Suprapubic skin (tissue), 3 donors: ENCODE measurements at regions not wholly inside any gene's neighbourhood (a gene's known extent, or its start where the extent isn't known, plus 50 kb on each side); places are given as distances from the start of the nearest gene placed in this dataset.

ENCODE experiments used
- POLR2A ChIP-seq, 2 donors: fragments of 450-650 bp; IDR thresholded peaks; one replicate each; pipeline ENCODE4 v1.6.1; 2017; ENCODE audit warnings: antibody characterized with exemption in 2 of 2, mild to moderate bottlenecking in 2 of 2, moderate library complexity in 2 of 2
- TF ChIP-seq, protein P1 (sequence below), 2 donors: fragments of 200-600 bp in 1 of 2; fragments of 450-650 bp in 1 of 2; sonication (generic) in 1 of 2; IDR thresholded peaks; one replicate each; pipeline ENCODE4 v1.5.1; 2016 to 2019; ENCODE audit warnings: antibody characterized with exemption in 2 of 2, mild to moderate bottlenecking in 1 of 2, moderate library complexity in 1 of 2

DNA sequence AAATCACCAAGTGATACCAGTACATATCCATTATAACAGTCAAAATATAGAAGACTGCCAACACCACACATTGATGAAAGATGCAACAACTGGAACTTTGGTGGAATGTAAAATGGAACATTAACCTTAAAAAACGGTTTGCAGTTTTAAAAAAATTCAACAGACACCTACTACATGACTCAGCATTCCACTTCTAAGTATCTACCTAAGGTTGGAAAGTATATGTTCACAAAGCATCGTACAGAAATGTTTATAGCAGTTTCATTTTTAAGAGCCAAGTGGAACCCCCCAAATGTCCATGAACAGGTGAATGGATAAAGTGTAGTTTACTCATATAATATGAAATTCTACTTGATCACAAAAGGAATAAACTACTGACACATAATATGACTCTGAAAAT is 314.7 kb upstream of the ARRDC4 start:
- TF ChIP-seq, protein P1, sequence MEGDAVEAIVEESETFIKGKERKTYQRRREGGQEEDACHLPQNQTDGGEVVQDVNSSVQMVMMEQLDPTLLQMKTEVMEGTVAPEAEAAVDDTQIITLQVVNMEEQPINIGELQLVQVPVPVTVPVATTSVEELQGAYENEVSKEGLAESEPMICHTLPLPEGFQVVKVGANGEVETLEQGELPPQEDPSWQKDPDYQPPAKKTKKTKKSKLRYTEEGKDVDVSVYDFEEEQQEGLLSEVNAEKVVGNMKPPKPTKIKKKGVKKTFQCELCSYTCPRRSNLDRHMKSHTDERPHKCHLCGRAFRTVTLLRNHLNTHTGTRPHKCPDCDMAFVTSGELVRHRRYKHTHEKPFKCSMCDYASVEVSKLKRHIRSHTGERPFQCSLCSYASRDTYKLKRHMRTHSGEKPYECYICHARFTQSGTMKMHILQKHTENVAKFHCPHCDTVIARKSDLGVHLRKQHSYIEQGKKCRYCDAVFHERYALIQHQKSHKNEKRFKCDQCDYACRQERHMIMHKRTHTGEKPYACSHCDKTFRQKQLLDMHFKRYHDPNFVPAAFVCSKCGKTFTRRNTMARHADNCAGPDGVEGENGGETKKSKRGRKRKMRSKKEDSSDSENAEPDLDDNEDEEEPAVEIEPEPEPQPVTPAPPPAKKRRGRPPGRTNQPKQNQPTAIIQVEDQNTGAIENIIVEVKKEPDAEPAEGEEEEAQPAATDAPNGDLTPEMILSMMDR (IDR thresholded peaks at IDR 0.05) = no peak
- TF ChIP-seq POLR2A (IDR thresholded peaks at IDR 0.05) = no peak
